AG04450 (cell line): ENCODE measurements at regions not wholly inside any gene's neighbourhood (a gene's known extent, or its start where the extent isn't known, plus 50 kb on each side); places are given as distances from the start of the nearest gene placed in this dataset.

Source experiments
- CTCF ChIA-PET: fragments of 300-600, 350-600 bp; formaldehyde crosslinking; extraction: SDS; loops from one replicate; lab custom pipeline; 2022; ENCODE audit warnings: antibody characterized with exemption, inconsistent platforms; lab: Charles Lee
- POLR2A ChIA-PET: fragments of 350-600 bp; formaldehyde crosslinking; extraction: SDS; loops from one replicate; lab custom pipeline; 2021; ENCODE audit warnings: antibody characterized with exemption, inconsistent platforms; lab: Yijun Ruan, JAX
- DNase-seq: peaks from one replicate; pipeline ENCODE4 v3.0.0-alpha.2; 2011; ENCODE audit warnings: low read depth, low spot score
- H3K27ac ChIP-seq: one replicate; pipeline ENCODE4 v1.5.1; 2012; ENCODE audit warnings: low read depth, low read length, control low read depth
- H3K27me3 ChIP-seq: one replicate; pipeline ENCODE4 v1.6.0; 2012; ENCODE audit warnings: low read length; ENCODE audit not compliant: control insufficient read depth, insufficient read depth
- H3K4me3 ChIP-seq: 2 replicates; pipeline ENCODE4 v1.5.1; 2011; ENCODE audit warnings: mild to moderate bottlenecking, low read depth, low read length, control low read depth
- H3K9me3 ChIP-seq: 2 replicates; pipeline ENCODE4 v1.5.1; 2012; ENCODE audit warnings: low read length; ENCODE audit not compliant: control insufficient read depth, insufficient read depth
- TF ChIP-seq, protein P1 (sequence below): IDR thresholded peaks from 2 replicates; pipeline ENCODE4 v1.5.1; 2011; ENCODE audit warnings: low read depth, low read length, control low read depth, inconsistent platforms

DNA sequence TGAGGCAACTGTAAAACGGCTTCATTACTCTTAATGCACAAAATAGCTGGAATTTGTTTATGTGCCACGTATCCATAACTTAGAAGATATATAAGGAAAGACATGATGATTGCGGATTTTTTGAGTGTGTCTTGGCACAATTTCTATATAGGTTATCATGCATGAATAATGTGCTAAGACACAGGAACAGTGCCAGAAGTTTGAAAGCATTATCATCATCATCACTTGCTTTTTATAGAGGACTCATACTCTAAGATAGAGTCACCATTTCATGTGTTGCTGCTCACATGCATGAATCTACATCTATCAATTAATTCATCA is 113.4 kb downstream of the ELOVL4 start:
- DNase-seq, result no peak
- no peak overlapping the region for H3K27ac ChIP-seq
- CTCF ChIA-PET, result interaction anchor here (2.0 kb wide), 1 partner anchor 36 kb away, joined by 6 read pairs; no protein-coding TSS in a partner anchor
- no peaks in the 10 kb centered on the region for H3K27me3 ChIP-seq
- H3K9me3 ChIP-seq, result no peaks in the 10 kb centered on the region
- TF ChIP-seq, protein P1, sequence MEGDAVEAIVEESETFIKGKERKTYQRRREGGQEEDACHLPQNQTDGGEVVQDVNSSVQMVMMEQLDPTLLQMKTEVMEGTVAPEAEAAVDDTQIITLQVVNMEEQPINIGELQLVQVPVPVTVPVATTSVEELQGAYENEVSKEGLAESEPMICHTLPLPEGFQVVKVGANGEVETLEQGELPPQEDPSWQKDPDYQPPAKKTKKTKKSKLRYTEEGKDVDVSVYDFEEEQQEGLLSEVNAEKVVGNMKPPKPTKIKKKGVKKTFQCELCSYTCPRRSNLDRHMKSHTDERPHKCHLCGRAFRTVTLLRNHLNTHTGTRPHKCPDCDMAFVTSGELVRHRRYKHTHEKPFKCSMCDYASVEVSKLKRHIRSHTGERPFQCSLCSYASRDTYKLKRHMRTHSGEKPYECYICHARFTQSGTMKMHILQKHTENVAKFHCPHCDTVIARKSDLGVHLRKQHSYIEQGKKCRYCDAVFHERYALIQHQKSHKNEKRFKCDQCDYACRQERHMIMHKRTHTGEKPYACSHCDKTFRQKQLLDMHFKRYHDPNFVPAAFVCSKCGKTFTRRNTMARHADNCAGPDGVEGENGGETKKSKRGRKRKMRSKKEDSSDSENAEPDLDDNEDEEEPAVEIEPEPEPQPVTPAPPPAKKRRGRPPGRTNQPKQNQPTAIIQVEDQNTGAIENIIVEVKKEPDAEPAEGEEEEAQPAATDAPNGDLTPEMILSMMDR, result no peak
- H3K4me3 ChIP-seq, result no peak overlapping the region
- POLR2A ChIA-PET, result no interaction called here

DNA sequence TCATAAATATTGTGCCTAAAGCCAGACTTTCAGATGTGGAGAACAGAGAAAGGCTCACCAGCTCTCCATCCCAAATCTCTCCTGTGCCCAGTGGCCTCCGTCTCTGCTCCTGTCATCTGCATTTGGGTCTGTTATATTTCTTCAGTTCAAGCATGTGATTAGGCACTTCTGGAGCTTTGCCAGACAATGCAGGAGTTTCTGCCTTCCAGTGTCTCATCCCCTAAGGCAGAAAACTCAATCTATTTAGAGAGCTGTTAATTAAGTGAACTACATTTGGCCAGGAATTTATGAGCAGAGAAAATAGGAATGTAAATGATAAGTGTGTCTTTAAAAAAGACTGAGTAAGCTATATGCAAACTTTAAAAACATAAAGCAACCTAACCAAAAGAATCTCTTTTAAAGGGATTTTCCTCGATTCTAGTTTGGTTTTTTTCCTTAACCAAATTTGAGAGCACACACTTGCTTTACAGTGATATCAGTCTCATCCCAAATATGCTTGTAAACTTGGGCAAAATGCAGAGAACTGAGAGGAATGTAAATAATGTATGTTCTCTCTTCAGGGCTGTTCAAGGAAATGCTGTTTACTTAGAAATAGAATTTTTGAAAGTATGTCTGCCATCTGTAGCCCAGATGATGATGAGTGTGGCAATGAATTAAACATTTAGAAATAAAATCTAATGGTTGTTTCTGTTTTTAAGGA is 113.9 kb downstream of the ELOVL4 start:
- no peaks in the 10 kb centered on the region for H3K9me3 ChIP-seq
- TF ChIP-seq, protein P1, result no peak
- H3K4me3 ChIP-seq, result no peak overlapping the region
- CTCF ChIA-PET, result interaction anchor here (0.6 to 2.0 kb wide), 3 partner anchors 20 to 726 kb away, joined by 3 to 6 read pairs (median 4); no protein-coding TSS in a partner anchor
- no peak overlapping the region for H3K27ac ChIP-seq
- DNase-seq, result no peak
- H3K27me3 ChIP-seq, result no peaks in the 10 kb centered on the region
- POLR2A ChIA-PET, result no interaction called here

DNA sequence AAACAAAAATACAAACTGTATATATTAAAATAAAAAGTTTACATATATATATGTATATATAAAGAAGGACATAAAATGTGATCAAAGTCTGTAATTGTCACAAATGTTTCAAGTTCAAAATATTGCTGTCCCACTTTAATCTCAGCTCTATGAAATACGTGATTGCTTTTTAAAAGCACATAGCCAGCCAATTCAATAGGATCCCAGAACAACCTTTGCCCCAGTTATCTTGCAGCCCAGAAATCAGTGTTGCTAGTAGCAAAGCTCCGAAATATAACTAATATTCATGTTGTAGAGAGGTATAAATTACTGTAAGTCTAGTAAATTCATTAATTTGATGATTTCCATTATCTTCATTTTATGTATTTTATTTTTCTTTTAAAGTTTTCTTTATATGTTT is 114.6 kb downstream of the ELOVL4 start:
- TF ChIP-seq, protein P1, result no peak
- no peak for DNase-seq
- POLR2A ChIA-PET, result no interaction called here
- no peaks in the 10 kb centered on the region for H3K9me3 ChIP-seq
- no peak overlapping the region for H3K27ac ChIP-seq
- CTCF ChIA-PET, result interaction anchor here (0.6 to 2.0 kb wide), 4 partner anchors 19 to 726 kb away, joined by 3 to 6 read pairs (median 4); no protein-coding TSS in a partner anchor
- no peaks in the 10 kb centered on the region for H3K27me3 ChIP-seq
- H3K4me3 ChIP-seq, result no peak overlapping the region

DNA sequence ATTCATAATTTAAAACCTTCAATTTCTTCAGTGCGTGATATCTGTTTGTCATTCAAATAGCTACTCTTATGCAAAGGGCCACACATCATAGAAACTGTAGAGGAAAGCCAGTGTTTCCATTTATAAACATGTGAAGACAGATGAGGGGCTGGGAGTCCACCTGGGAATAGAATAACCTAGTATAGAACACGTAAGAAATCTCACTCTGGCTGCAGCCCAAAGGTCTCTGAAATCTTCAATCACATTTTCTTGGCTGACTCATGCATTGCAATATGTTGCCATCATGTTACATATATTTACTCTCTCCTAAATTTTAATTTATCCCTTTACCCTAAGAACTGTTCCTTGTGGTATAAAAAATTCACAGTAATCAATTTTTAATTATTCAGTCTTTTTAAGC is 123.2 kb downstream of the ELOVL4 start:
- POLR2A ChIA-PET, result no interaction called here
- CTCF ChIA-PET, result interaction anchor here (0.6 to 2.2 kb wide), 4 partner anchors 10 to 157 kb away, joined by 3 to 11 read pairs (median 6); no protein-coding TSS in a partner anchor
- TF ChIP-seq, protein P1, result no peak
- Histone ChIP-seq H3K4me3 (no peak overlapping the region), H3K27me3 (no peaks in the 10 kb centered on the region), H3K27ac (no peak overlapping the region), H3K9me3 (no peaks in the 10 kb centered on the region)
- no peak for DNase-seq

DNA sequence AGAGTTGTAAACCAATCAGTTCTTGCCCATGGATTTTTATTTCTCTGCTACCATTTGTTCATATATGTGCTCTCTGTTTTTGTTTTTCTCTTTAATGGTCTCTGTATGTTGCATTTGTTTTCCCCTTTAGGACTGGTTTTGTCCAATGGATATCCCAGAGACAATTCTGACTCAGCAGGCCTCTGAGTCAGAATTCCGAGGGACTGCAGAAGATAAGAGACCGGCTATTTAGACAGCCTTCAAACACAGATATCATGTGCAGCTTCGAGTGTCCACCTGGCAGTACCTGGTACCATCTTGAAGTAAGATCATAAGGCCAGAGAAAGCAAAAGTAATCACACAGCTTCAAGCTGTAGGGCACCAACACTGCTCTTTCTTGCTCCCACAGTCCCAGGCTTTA is 125.5 kb downstream of the ELOVL4 start:
- no peak overlapping the region for H3K4me3 ChIP-seq
- no peaks in the 10 kb centered on the region for H3K9me3 ChIP-seq
- no peaks in the 10 kb centered on the region for H3K27me3 ChIP-seq
- no peak overlapping the region for H3K27ac ChIP-seq
- DNase-seq, result no peak
- TF ChIP-seq, protein P1, result no peak
- ChIA-PET POLR2A (no interaction called here), CTCF (interaction anchor here (0.8 kb wide), 1 partner anchor 8 kb away, joined by 4 read pairs; no protein-coding TSS in a partner anchor)
